ENCODE measurements at regions not wholly inside any gene's neighbourhood (a gene's known extent, or its start where the extent isn't known, plus 50 kb on each side); places are given as distances from the start of the nearest gene placed in this dataset.

GRCh38 chr10:121405096-121405495 is 193.1 kb downstream of the FGFR2 start:
- DNase-seq: no peak

- no peak for DNase-seq
These were observed 192.7 kb downstream of the FGFR2 start for GRCh38 chr10:121405549-121405948.

GRCh38 chr10:121405953-121406352 is 192.3 kb downstream of the FGFR2 start:
- DNase-seq: no peak

GRCh38 chr10:121406823-121407545 is 191.3 kb downstream of the FGFR2 start:
- no peak for DNase-seq

GRCh38 chr10:121409466-121410104 is 188.7 kb downstream of the FGFR2 start:
- DNase-seq: no peak

GRCh38 chr10:121411004-121411403 is 187.2 kb downstream of the FGFR2 start:
- no peak for DNase-seq

- no peak for DNase-seq
These were observed 184.3 kb downstream of the FGFR2 start for GRCh38 chr10:121413951-121414350.

GRCh38 chr10:121414366-121415062 is 183.7 kb downstream of the FGFR2 start:
- DNase-seq: no peak

GRCh38 chr10:121415063-121415399 is 183.2 kb downstream of the FGFR2 start:
- no peak for DNase-seq

- DNase-seq: no peak
These were observed 182.2 kb downstream of the FGFR2 start for GRCh38 chr10:121416071-121416470.

- DNase-seq: no peak
These were observed 180.9 kb downstream of the FGFR2 start for GRCh38 chr10:121417298-121417697.

- DNase-seq: no peak
These were observed 180.0 kb downstream of the FGFR2 start for GRCh38 chr10:121418126-121418777.

- DNase-seq: no peak
These were observed 178.2 kb downstream of the FGFR2 start for GRCh38 chr10:121420006-121420405.

GRCh38 chr10:121422096-121422495 is 176.1 kb downstream of the FGFR2 start:
- no peak for DNase-seq

GRCh38 chr10:121425623-121426022 is 172.6 kb downstream of the FGFR2 start:
- no peak for DNase-seq

- no peak for DNase-seq
These were observed 171.9 kb downstream of the FGFR2 start for GRCh38 chr10:121426307-121426706.

All from Kasumi-1 (cell line).